IPS-18c (cell line): ENCODE measurements at regions not wholly inside any gene's neighbourhood (a gene's known extent, or its start where the extent isn't known, plus 50 kb on each side); places are given as distances from the start of the nearest gene placed in this dataset.
"Not testable (repeated sequence)": the region's sequence is repeated elsewhere in the genome, so short reads cannot be mapped to it uniquely, and the experiment has no call there.

ENCODE experiments used
- H3K4me3 ChIP-seq: 2 replicates; pipeline ENCODE4 v1.7.0; 2013; ENCODE audit warnings: low read depth, mild to moderate bottlenecking, low read length, moderate library complexity; ENCODE audit not compliant: insufficient read depth
- H3K9me3 ChIP-seq: one replicate; pipeline ENCODE4 v1.6.1; 2013; ENCODE audit warnings: mild to moderate bottlenecking, low read length, moderate library complexity; ENCODE audit not compliant: control insufficient read depth, insufficient read depth

- Histone ChIP-seq H3K4me3 (no peak overlapping the region), H3K9me3 (no peaks in the 10 kb centered on the region)
Measured at GRCh38 chr4:120290553-120290952, 223.9 kb upstream of the MAD2L1 start.

GRCh38 chr4:120286813-120287212 lies 220.2 kb upstream of the MAD2L1 start:
- Histone ChIP-seq H3K4me3 (no peak overlapping the region), H3K9me3 (no peaks in the 10 kb centered on the region)

GRCh38 chr4:120281581-120281980 lies 214.9 kb upstream of the MAD2L1 start:
- no peak overlapping the region for H3K4me3 ChIP-seq
- no peaks in the 10 kb centered on the region for H3K9me3 ChIP-seq

- Histone ChIP-seq H3K9me3 (no peaks in the 10 kb centered on the region), H3K4me3 (no peak overlapping the region)
Measured at GRCh38 chr4:120277391-120277790, 210.7 kb upstream of the MAD2L1 start.

- Histone ChIP-seq H3K9me3 (no peaks in the 10 kb centered on the region), H3K4me3 (no peak overlapping the region)
Measured at GRCh38 chr4:120266602-120267001, 200.0 kb upstream of the MAD2L1 start.

GRCh38 chr4:120263618-120264017 lies 197.0 kb upstream of the MAD2L1 start:
- no peaks in the 10 kb centered on the region for H3K9me3 ChIP-seq

GRCh38 chr4:120261117-120261516 lies 194.5 kb upstream of the MAD2L1 start:
- Histone ChIP-seq H3K4me3 (no peak overlapping the region), H3K9me3 (no peaks in the 10 kb centered on the region)

More at GRCh38 chr4:120263618-120264017, 197.0 kb upstream of the MAD2L1 start:
- no peak overlapping the region for H3K4me3 ChIP-seq

GRCh38 chr4:120256112-120256775 lies 189.6 kb upstream of the MAD2L1 start:
- not testable (repeated sequence) for H3K9me3 ChIP-seq
- H3K4me3 ChIP-seq = peak overlapping the region; percentile 40; the same call in 1 of the 2 replicates

GRCh38 chr4:120238277-120238973 lies 171.8 kb upstream of the MAD2L1 start:
- no peak overlapping the region for H3K4me3 ChIP-seq

GRCh38 chr4:120236873-120237272 lies 170.2 kb upstream of the MAD2L1 start:
- no peak overlapping the region for H3K4me3 ChIP-seq
- H3K9me3 ChIP-seq = no peaks in the 10 kb centered on the region

More at GRCh38 chr4:120238277-120238973, 171.8 kb upstream of the MAD2L1 start:
- no peaks in the 10 kb centered on the region for H3K9me3 ChIP-seq

GRCh38 chr4:120232050-120232449 lies 165.4 kb upstream of the MAD2L1 start:
- H3K4me3 ChIP-seq = no peak overlapping the region
- H3K9me3 ChIP-seq = no peaks in the 10 kb centered on the region

GRCh38 chr4:120228086-120228485 lies 161.4 kb upstream of the MAD2L1 start:
- no peak overlapping the region for H3K4me3 ChIP-seq
- H3K9me3 ChIP-seq = no peaks in the 10 kb centered on the region

- H3K4me3 ChIP-seq = no peak overlapping the region
- no peaks in the 10 kb centered on the region for H3K9me3 ChIP-seq
Measured at GRCh38 chr4:120227554-120227953, 160.9 kb upstream of the MAD2L1 start.

- H3K9me3 ChIP-seq = no peaks in the 10 kb centered on the region
- H3K4me3 ChIP-seq = no peak overlapping the region
Measured at GRCh38 chr4:120225527-120225926, 158.9 kb upstream of the MAD2L1 start.

- Histone ChIP-seq H3K4me3 (no peak overlapping the region), H3K9me3 (no peaks in the 10 kb centered on the region)
Measured at GRCh38 chr4:120218981-120219380, 152.3 kb upstream of the MAD2L1 start.

GRCh38 chr4:120215350-120215749 lies 148.7 kb upstream of the MAD2L1 start:
- H3K9me3 ChIP-seq = no peaks in the 10 kb centered on the region
- H3K4me3 ChIP-seq = no peak overlapping the region

- no peak overlapping the region for H3K4me3 ChIP-seq
- H3K9me3 ChIP-seq = no peaks in the 10 kb centered on the region
Measured at GRCh38 chr4:120211408-120212015, 144.9 kb upstream of the MAD2L1 start.

- no peaks in the 10 kb centered on the region for H3K9me3 ChIP-seq
- H3K4me3 ChIP-seq = no peak overlapping the region
Measured at GRCh38 chr4:120209706-120210105, 143.1 kb upstream of the MAD2L1 start.
